ENCODE measurements at regions not wholly inside any gene's neighbourhood (a gene's known extent, or its start where the extent isn't known, plus 50 kb on each side); places are given as distances from the start of the nearest gene placed in this dataset.

GRCh38 chr6:14450578-14450977 is 333.0 kb downstream of the CD83 start:
- TF ChIP-seq CTCF (IDR thresholded peaks at IDR 0.05), result no peak
- Mint-ChIP-seq H3K4me3 (ENCODE audit: unreplicated experiment) (no peak overlapping the region), H3K27ac (ENCODE audit: unreplicated experiment) (no peak overlapping the region), H3K36me3 (ENCODE audit: unreplicated experiment) (no peaks in the 10 kb centered on the region), H3K9me3 (ENCODE audit: unreplicated experiment) (no peaks in the 10 kb centered on the region), H3K27me3 (ENCODE audit: unreplicated experiment) (peaks cover 8% of the 10 kb centered on the region), H3K4me1 (ENCODE audit: unreplicated experiment) (no peaks in the 10 kb centered on the region)
- no peak for DNase-seq (ENCODE audit: extremely low spot score, unreplicated experiment)

GRCh38 chr6:14451594-14452374 is 334.2 kb downstream of the CD83 start:
- Mint-ChIP-seq H3K27me3 (ENCODE audit: unreplicated experiment) (peaks cover 8% of the 10 kb centered on the region), H3K9me3 (ENCODE audit: unreplicated experiment) (no peaks in the 10 kb centered on the region), H3K4me1 (ENCODE audit: unreplicated experiment) (no peaks in the 10 kb centered on the region), H3K27ac (ENCODE audit: unreplicated experiment) (no peak overlapping the region), H3K4me3 (ENCODE audit: unreplicated experiment) (no peak overlapping the region), H3K36me3 (ENCODE audit: unreplicated experiment) (no peaks in the 10 kb centered on the region)
- DNase-seq (ENCODE audit: extremely low spot score, unreplicated experiment), result no peak
- no peak for TF ChIP-seq CTCF (IDR thresholded peaks at IDR 0.05)

GRCh38 chr6:14452567-14453527 is 335.3 kb downstream of the CD83 start:
- no peak for DNase-seq (ENCODE audit: extremely low spot score, unreplicated experiment)
- TF ChIP-seq CTCF (IDR thresholded peaks at IDR 0.05), result no peak

DNA sequence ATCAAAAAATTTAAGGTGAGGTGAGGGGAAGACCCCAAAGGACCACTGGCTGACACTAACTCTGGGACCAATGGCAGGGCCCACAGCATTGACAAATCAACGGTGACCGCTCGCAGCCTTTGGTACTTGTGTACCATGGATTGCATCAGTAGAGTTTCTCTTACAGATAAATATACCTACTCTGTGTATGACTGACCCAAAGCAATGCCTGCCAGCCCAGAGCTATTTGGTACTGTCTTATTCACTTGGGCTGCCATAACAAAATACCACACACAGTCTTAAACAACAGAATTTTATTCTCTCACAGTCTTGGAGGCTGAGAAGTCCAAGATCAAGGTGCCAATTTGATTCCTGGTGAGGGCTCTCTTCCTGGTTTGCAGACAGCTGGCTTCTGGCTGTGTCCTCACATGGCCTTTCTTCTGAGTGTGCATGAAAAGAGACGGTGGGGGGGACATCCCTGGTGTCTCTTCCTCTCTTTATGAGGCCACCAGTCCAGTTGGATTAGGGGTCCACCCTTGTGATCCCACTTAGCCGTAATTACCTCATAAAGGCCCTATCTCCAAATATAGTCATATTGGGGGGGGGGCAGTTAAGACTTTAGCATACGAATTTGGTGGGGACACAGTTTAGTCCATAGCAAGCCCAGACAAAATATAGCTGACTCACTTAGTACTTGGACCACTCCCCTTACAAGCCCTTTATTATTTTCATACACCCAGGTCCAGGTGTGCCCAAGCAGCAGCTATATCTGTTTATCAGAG is 336.3 kb downstream of the CD83 start:
- Mint-ChIP-seq H3K4me1 (ENCODE audit: unreplicated experiment) (peaks cover 6% of the 10 kb centered on the region), H3K27me3 (ENCODE audit: unreplicated experiment) (peaks cover 2% of the 10 kb centered on the region), H3K9me3 (ENCODE audit: unreplicated experiment) (no peaks in the 10 kb centered on the region), H3K36me3 (ENCODE audit: unreplicated experiment) (no peaks in the 10 kb centered on the region), H3K27ac (ENCODE audit: unreplicated experiment) (no peak overlapping the region), H3K4me3 (ENCODE audit: unreplicated experiment) (no peak overlapping the region)
- DNase-seq (ENCODE audit: extremely low spot score, unreplicated experiment), result no peak
- no peak for TF ChIP-seq CTCF (IDR thresholded peaks at IDR 0.05)

More at GRCh38 chr6:14452567-14453527, 335.3 kb downstream of the CD83 start:
- H3K4me1 Mint-ChIP-seq (ENCODE audit: unreplicated experiment), result no peaks in the 10 kb centered on the region
- H3K27me3 Mint-ChIP-seq (ENCODE audit: unreplicated experiment), result peaks cover 4% of the 10 kb centered on the region
- no peaks in the 10 kb centered on the region for H3K36me3 Mint-ChIP-seq (ENCODE audit: unreplicated experiment)
- no peak overlapping the region for H3K4me3 Mint-ChIP-seq (ENCODE audit: unreplicated experiment)
- no peaks in the 10 kb centered on the region for H3K9me3 Mint-ChIP-seq (ENCODE audit: unreplicated experiment)
- no peak overlapping the region for H3K27ac Mint-ChIP-seq (ENCODE audit: unreplicated experiment)

Measured in osteocyte (in vitro differentiated cells).